H1 (cell line): ENCODE measurements at regions not wholly inside any gene's neighbourhood (a gene's known extent, or its start where the extent isn't known, plus 50 kb on each side); places are given as distances from the start of the nearest gene placed in this dataset.

Experiments
- ASH2L ChIP-seq: fragments of 200-600, 300-600 bp; sonication (generic); IDR thresholded peaks from one replicate; pipeline ENCODE4 v1.7.1; 2017; ENCODE audit warnings: low read length
- EGR1 ChIP-seq: IDR thresholded peaks from 2 replicates; pipeline ENCODE4 v1.6.1; 2011; ENCODE audit warnings: low read depth, low read length, borderline replicate concordance
- KDM4A ChIP-seq: IDR thresholded peaks from one replicate; pipeline ENCODE4 v1.7.1; 2012; ENCODE audit warnings: low read depth, mild to moderate bottlenecking, moderate library complexity, low read length, inconsistent platforms; ENCODE audit not compliant: severe bottlenecking
- SP1 ChIP-seq: IDR thresholded peaks from 2 replicates; pipeline ENCODE4 v1.6.1; 2011; ENCODE audit warnings: low read depth, low read length
- SP2 ChIP-seq: IDR thresholded peaks from 2 replicates; pipeline ENCODE4 v1.6.1; 2012; ENCODE audit warnings: mild to moderate bottlenecking, low read length, inconsistent platforms

DNA sequence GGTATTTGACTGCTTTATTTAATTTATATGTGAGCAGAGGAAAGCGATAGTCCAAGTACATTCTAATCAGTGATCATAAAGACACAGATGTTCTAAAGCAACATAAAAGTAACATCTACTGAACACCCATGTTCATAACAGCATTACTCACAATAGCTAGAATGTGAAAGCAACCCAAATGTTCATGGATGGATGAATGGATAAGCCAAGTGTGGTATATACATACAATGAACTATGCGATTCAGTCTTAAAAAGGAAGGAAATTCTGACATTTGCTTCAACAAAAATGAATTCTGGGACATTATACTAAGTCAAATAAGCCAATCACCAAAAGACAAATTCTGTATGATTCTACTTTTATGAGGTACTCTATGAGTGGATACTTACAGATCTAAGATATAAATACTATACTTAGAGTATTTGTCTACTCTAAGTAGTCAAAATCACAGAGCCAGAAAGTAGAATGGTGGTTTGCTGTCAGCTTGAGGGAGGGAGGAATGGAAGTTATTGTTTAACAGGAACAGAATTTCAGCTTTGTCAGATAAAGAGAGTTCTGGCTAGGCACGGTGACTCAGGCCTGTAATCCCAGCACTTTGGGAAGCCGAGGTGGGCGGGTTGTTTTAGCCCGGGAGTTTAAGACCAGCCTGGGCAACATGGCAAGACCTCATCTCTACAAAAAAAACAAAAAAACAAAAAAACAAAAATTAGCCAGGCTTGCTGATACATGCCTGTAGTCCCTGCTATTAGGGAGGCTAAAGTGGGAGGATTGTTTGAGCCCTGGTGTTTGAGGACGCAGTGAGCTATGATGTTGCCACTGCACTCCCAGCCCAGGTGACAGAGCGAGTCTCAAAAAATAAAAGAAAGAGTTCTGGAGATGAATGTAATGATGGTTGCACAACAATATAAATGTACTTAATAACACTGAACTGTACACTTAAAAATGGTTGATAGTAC is 79.7 kb upstream of the ARHGAP29 start (continued):
- TF ChIP-seq KDM4A (no peak), ASH2L (no peak), EGR1 (no peak), SP1 (no peak), SP2 (no peak)
- TF ChIP-seq, all 59 proteins: peak for 0
